SK-N-SH (cell line): ENCODE measurements at regions not wholly inside any gene's neighbourhood (a gene's known extent, or its start where the extent isn't known, plus 50 kb on each side); places are given as distances from the start of the nearest gene placed in this dataset.

Experiments used
- CTCF ChIA-PET: fragments of 300-600, 350-600 bp; formaldehyde crosslinking; extraction: SDS; loops from one replicate; lab custom pipeline; 2021; lab: Yijun Ruan, JAX
- POLR2A ChIA-PET: fragments of 350-600 bp; sonication (Branson Sonifier 250); formaldehyde crosslinking; extraction: SDS; loops from one replicate; lab custom pipeline; 2020; ENCODE audit warnings: antibody characterized with exemption, inconsistent platforms; lab: Yijun Ruan, JAX
- DNase-seq: peaks from one replicate; pipeline ENCODE4 v3.0.0; 2012
- H2AFZ ChIP-seq: fragments of 200-600 bp; sonication (generic); 2 replicates; pipeline ENCODE4 v1.8.1; 2016; ENCODE audit warnings: antibody characterized with exemption, mild to moderate bottlenecking, low read depth
- H3F3A ChIP-seq: fragments of 200-600 bp; sonication (generic); replicated peaks from 2 replicates; pipeline ENCODE3; 2016; ENCODE audit warnings: antibody characterized with exemption, mild to moderate bottlenecking; ENCODE audit not compliant: insufficient read depth
- H3K27ac ChIP-seq, 2 experiments: fragments of 200-500 bp in 1 of 2; fragments of 200-600 bp in 1 of 2; sonication (Bioruptor generic) in 1 of 2; sonication (generic), shearing (Covaris generic) in 1 of 2; 2 replicates each; pipeline versions ENCODE4 v1.5.1 to v1.6.1; 2014 to 2016; ENCODE audit warnings: low read depth in 2 of 2, inconsistent platforms in 1 of 2, low read length in 1 of 2, mild to moderate bottlenecking in 1 of 2, mixed read lengths in 1 of 2
- H3K27me3 ChIP-seq: fragments of 200-600 bp; sonication (generic), shearing (Covaris generic); 2 replicates; pipeline ENCODE4 v1.6.1; 2016; ENCODE audit warnings: mixed run types; ENCODE audit not compliant: insufficient read depth
- H3K36me3 ChIP-seq, 2 experiments: fragments of 200-500 bp in 1 of 2; fragments of 200-600 bp in 1 of 2; sonication (Bioruptor generic) in 1 of 2; sonication (generic) in 1 of 2; replicated peaks in 1 of 2; 2 replicates each; pipeline versions ENCODE3 to v1.5.1; 2014 to 2016; ENCODE audit warnings: low read length in 1 of 2, mild to moderate bottlenecking in 1 of 2; ENCODE audit not compliant: insufficient read depth in 2 of 2, control insufficient read depth in 1 of 2
- H3K4me1 ChIP-seq, 2 experiments: fragments of 200-500 bp in 1 of 2; fragments of 200-600 bp in 1 of 2; sonication (Bioruptor generic) in 1 of 2; sonication (generic), shearing (Covaris generic) in 1 of 2; 2 replicates each; pipeline versions ENCODE4 v1.5.1 to v1.6.1; 2014 to 2016; ENCODE audit warnings: low read depth in 1 of 2, low read length in 1 of 2, mixed run types in 1 of 2; ENCODE audit not compliant: insufficient read depth in 2 of 2, control insufficient read depth in 1 of 2
- H3K4me2 ChIP-seq: fragments of 200-600 bp; sonication (generic), shearing (Covaris generic); 2 replicates; pipeline ENCODE4 v1.6.1; 2017; ENCODE audit warnings: mixed run types
- H3K4me3 ChIP-seq, 2 experiments: fragments of 200-500 bp in 1 of 2; fragments of 200-600 bp in 1 of 2; sonication (Bioruptor generic) in 1 of 2; sonication (generic), shearing (Covaris generic) in 1 of 2; 2 replicates each; pipeline versions ENCODE4 v1.5.1 to v1.8.1; 2014 to 2016; ENCODE audit warnings: low read depth in 2 of 2, inconsistent platforms in 1 of 2, low read length in 1 of 2, mild to moderate bottlenecking in 1 of 2, mixed read lengths in 1 of 2, moderate library complexity in 1 of 2
- H3K79me2 ChIP-seq: fragments of 200-600 bp; sonication (generic); 2 replicates; pipeline ENCODE4 v1.8.1; 2017; ENCODE audit warnings: mild to moderate bottlenecking; ENCODE audit not compliant: insufficient read depth
- H3K9ac ChIP-seq: fragments of 200-600 bp; sonication (generic); 2 replicates; pipeline ENCODE4 v1.6.1; 2017; ENCODE audit warnings: mixed run types
- H3K9me2 ChIP-seq: fragments of 200-600 bp; sonication (generic); 2 replicates; pipeline ENCODE4 v1.6.1; 2017; ENCODE audit warnings: mixed run types
- H3K9me3 ChIP-seq: fragments of 200-600 bp; sonication (generic); 2 replicates; pipeline ENCODE4 v1.6.1; 2017; ENCODE audit warnings: mixed run types, mild to moderate bottlenecking, moderate library complexity
- H4K20me1 ChIP-seq: fragments of 200-600 bp; sonication (generic); 2 replicates; pipeline ENCODE4 v1.6.1; 2017; ENCODE audit warnings: mild to moderate bottlenecking, mixed run types; ENCODE audit not compliant: insufficient read depth
- CTCF ChIP-seq: fragments of 200-600 bp; sonication (generic); IDR thresholded peaks from 2 replicates; pipeline ENCODE4 v1.6.1; 2017; ENCODE audit warnings: antibody characterized with exemption, mild to moderate bottlenecking, moderate library complexity
- ELF1 ChIP-seq: IDR thresholded peaks from 2 replicates; pipeline ENCODE4 v1.4.0; 2012
- EP300 ChIP-seq, 2 experiments: IDR thresholded peaks; 2 replicates each; pipeline versions ENCODE4 v1.4.0 to v1.6.1; 2012; ENCODE audit warnings: borderline replicate concordance in 1 of 2, low read depth in 1 of 2, low read length in 1 of 2
- EZH2phosphoT487 ChIP-seq: fragments of 200-600 bp; sonication (generic); IDR thresholded peaks from 2 replicates; pipeline ENCODE4 v1.6.1; 2017; ENCODE audit warnings: low read depth, mixed run types, mild to moderate bottlenecking, antibody characterized with exemption, moderate library complexity, borderline replicate concordance
- FOSL2 ChIP-seq: IDR thresholded peaks from 2 replicates; pipeline ENCODE4 v1.4.0; 2012; ENCODE audit warnings: low read depth, mild to moderate bottlenecking, moderate library complexity, borderline replicate concordance
- GABPA ChIP-seq: IDR thresholded peaks from 2 replicates; pipeline ENCODE4 v1.4.0; 2012; ENCODE audit warnings: low read depth, mild to moderate bottlenecking
- GATA2 ChIP-seq: sonication (generic); formaldehyde crosslinking; IDR thresholded peaks from 2 replicates; pipeline ENCODE4 v1.5.0; 2020; ENCODE audit warnings: mild to moderate bottlenecking, missing genetic modification reagents
- IRF3 ChIP-seq: fragments of 150-350 bp; IDR thresholded peaks from 2 replicates; pipeline ENCODE4 v1.6.1; 2016; ENCODE audit warnings: mild to moderate bottlenecking, low read depth, low read length
- JUND ChIP-seq: IDR thresholded peaks from 2 replicates; pipeline ENCODE4 v1.4.0; 2012
- NFIC ChIP-seq: IDR thresholded peaks from 2 replicates; pipeline ENCODE4 v1.4.0; 2012; ENCODE audit warnings: borderline replicate concordance
- NRF1 ChIP-seq: IDR thresholded peaks from 2 replicates; pipeline ENCODE4 v1.6.1; 2012; ENCODE audit warnings: low read depth, mild to moderate bottlenecking, low read length
- POLR2AphosphoS5 ChIP-seq: IDR thresholded peaks from 2 replicates; pipeline ENCODE4 v1.6.1; 2012; ENCODE audit warnings: low read depth, low read length
- RAD21 ChIP-seq: IDR thresholded peaks from 2 replicates; pipeline ENCODE4 v1.6.1; 2012; ENCODE audit warnings: mild to moderate bottlenecking, low read length
- RFX5 ChIP-seq: IDR thresholded peaks from 2 replicates; pipeline ENCODE4 v1.6.1; 2012; ENCODE audit warnings: mild to moderate bottlenecking, improper control_type of control experiment, low read length
- SMC3 ChIP-seq: IDR thresholded peaks from 2 replicates; pipeline ENCODE4 v1.6.1; 2012; ENCODE audit warnings: low read depth, low read length, improper control_type of control experiment
- TAF1 ChIP-seq: IDR thresholded peaks from 2 replicates; pipeline ENCODE4 v1.6.1; 2012; ENCODE audit warnings: low read depth, mild to moderate bottlenecking, low read length, moderate library complexity, borderline replicate concordance
- USF2 ChIP-seq: fragments of 150-350 bp; IDR thresholded peaks from 2 replicates; pipeline ENCODE4 v1.6.1; 2017; ENCODE audit warnings: antibody characterized with exemption, low read length, low read depth, borderline replicate concordance
- YY1 ChIP-seq: IDR thresholded peaks from 2 replicates; pipeline ENCODE4 v1.4.0; 2012; ENCODE audit warnings: low read depth, mild to moderate bottlenecking
- WGBS: methylation state at CpG from one replicate; pipeline ENCODE4 v1.1.6; 2017; ENCODE audit warnings: low lambda C conversion rate; 5-methylcytosine and 5-hydroxymethylcytosine counted together
- TF ChIP-seq, protein P1 (sequence below): IDR thresholded peaks from 2 replicates; pipeline ENCODE4 v1.4.0; 2012; ENCODE audit warnings: low read depth

DNA sequence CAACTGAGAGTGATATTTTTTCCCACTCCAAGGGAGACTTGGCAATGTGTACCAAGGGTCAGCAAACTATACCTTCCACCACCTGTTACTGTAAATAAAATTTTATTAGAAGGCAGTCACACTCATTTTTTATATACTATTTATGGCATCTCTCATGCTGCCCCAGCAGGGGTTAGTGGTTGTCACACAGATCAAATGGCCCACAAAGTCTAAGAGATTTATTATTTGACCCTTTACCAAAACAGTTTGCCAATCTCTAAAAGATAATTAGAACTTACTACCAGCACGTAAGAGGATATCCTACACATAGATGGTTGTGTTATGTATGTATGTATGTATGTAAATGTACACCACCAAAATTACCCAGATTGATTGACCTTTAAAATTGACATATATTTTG, 185.1 kb downstream of the PRR20E start:
- Histone ChIP-seq H4K20me1 (no peaks in the 10 kb centered on the region), H2AFZ (no peak overlapping the region), H3K36me3 (no peaks in the 10 kb centered on the region), H3K79me2 (no peaks in the 10 kb centered on the region), H3K27me3 (no peaks in the 10 kb centered on the region), H3K4me2 (no peak overlapping the region), H3K9ac (no peak overlapping the region), H3K4me1 (no peaks in the 10 kb centered on the region), H3K27ac (no peak overlapping the region), H3F3A (no peaks in the 10 kb centered on the region), H3K9me2 (no peaks in the 10 kb centered on the region), H3K4me3 (no peak overlapping the region), H3K9me3 (no peaks in the 10 kb centered on the region)
- ChIA-PET POLR2A (no interaction called here), CTCF (no interaction called here)
- DNase-seq = no peak
- WGBS = 17% methylated on average over 1 of the region's 1 CpG
- TF ChIP-seq ELF1 (no peak), USF2 (no peak), RFX5 (no peak), NRF1 (no peak), CTCF (no peak), YY1 (no peak)
- TF ChIP-seq, protein P1, sequence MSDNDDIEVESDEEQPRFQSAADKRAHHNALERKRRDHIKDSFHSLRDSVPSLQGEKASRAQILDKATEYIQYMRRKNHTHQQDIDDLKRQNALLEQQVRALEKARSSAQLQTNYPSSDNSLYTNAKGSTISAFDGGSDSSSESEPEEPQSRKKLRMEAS = no peak

DNA sequence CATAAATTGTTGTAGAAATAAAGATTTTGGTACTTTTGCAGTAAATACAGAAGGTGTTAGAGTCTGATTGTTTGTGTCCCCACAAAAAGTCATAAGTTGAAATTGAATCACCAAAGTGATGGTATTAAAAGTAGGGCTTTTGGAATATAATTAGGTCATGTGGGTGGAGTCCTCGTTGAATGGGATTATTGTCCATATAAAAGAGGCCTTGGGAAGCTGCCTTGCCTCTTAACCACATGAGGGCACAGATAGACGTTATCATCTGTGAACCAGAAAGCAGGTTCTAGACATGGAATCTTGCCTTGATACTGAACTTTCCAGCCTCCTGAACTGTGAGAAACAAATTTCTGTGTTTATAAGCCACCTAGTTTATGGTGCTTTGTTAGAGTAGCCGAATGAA, 186.8 kb downstream of the PRR20E start:
- no peaks in the 10 kb centered on the region for H3K4me1 ChIP-seq
- H3K4me2 ChIP-seq = no peak overlapping the region
- 2% methylated on average over 3 of the region's 3 CpGs for WGBS
- no peak for DNase-seq
- CTCF ChIA-PET = no interaction called here
- no peaks in the 10 kb centered on the region for H3K9me2 ChIP-seq
- TF ChIP-seq EZH2phosphoT487 = no peak
- TF ChIP-seq CTCF = no peak
- no peak for TF ChIP-seq USF2
- TF ChIP-seq FOSL2 = no peak
- no peak for TF ChIP-seq TAF1
- TF ChIP-seq RFX5 = no peak
- no peak for TF ChIP-seq GATA2 (CRISPR knock-in tag)
- no peak for TF ChIP-seq JUND
- no peak for TF ChIP-seq POLR2AphosphoS5
- TF ChIP-seq GABPA = no peak
- no peak for TF ChIP-seq SMC3
- TF ChIP-seq NFIC = no peak
- TF ChIP-seq RAD21 = no peak
- no peak for TF ChIP-seq NRF1
- no peak for TF ChIP-seq IRF3
- no peak for TF ChIP-seq EP300 (IDR thresholded peaks at IDR 0.05; ENCODE audit: borderline replicate concordance in 1 of 2, low read depth in 1 of 2, low read length in 1 of 2)
- TF ChIP-seq, all 33 proteins: peak for 0
- Histone ChIP-seq H3K36me3 (no peaks in the 10 kb centered on the region), H3K27me3 (no peaks in the 10 kb centered on the region), H3F3A (no peaks in the 10 kb centered on the region), H3K79me2 (no peaks in the 10 kb centered on the region), H4K20me1 (no peaks in the 10 kb centered on the region), H3K9me3 (no peaks in the 10 kb centered on the region), H3K27ac (no peak overlapping the region), H2AFZ (no peak overlapping the region), H3K9ac (no peak overlapping the region), H3K4me3 (no peak overlapping the region)
- POLR2A ChIA-PET = no interaction called here
